ENCODE measurements at regions not wholly inside any gene's neighbourhood (a gene's known extent, or its start where the extent isn't known, plus 50 kb on each side); places are given as distances from the start of the nearest gene placed in this dataset.

GRCh38 chr2:179355881-179356280, 91.2 kb upstream of the SESTD1 start:
- no peaks in the 10 kb centered on the region for H3K36me3 ChIP-seq
- H3K9me3 ChIP-seq, result no peaks in the 10 kb centered on the region
- H3K4me1 ChIP-seq, result no peaks in the 10 kb centered on the region
- no peak overlapping the region for H3K27ac ChIP-seq
- no peak overlapping the region for H3K4me3 ChIP-seq
- DNase-seq (ENCODE audit: low spot score in 2 of 2), result no peak
- no peaks in the 10 kb centered on the region for H3K27me3 ChIP-seq
- TF ChIP-seq POLR2A (IDR thresholded peaks at IDR 0.05) (no peak), POLR2AphosphoS5 (IDR thresholded peaks at IDR 0.05) (no peak)
- TF ChIP-seq, protein P1, sequence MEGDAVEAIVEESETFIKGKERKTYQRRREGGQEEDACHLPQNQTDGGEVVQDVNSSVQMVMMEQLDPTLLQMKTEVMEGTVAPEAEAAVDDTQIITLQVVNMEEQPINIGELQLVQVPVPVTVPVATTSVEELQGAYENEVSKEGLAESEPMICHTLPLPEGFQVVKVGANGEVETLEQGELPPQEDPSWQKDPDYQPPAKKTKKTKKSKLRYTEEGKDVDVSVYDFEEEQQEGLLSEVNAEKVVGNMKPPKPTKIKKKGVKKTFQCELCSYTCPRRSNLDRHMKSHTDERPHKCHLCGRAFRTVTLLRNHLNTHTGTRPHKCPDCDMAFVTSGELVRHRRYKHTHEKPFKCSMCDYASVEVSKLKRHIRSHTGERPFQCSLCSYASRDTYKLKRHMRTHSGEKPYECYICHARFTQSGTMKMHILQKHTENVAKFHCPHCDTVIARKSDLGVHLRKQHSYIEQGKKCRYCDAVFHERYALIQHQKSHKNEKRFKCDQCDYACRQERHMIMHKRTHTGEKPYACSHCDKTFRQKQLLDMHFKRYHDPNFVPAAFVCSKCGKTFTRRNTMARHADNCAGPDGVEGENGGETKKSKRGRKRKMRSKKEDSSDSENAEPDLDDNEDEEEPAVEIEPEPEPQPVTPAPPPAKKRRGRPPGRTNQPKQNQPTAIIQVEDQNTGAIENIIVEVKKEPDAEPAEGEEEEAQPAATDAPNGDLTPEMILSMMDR (IDR thresholded peaks at IDR 0.05), result no peak
- intact Hi-C loops (cut with DNase I; ENCODE audit: low total_unique reads), result no loop called here

- Histone ChIP-seq H3K4me1 (no peaks in the 10 kb centered on the region), H3K36me3 (no peaks in the 10 kb centered on the region), H3K27ac (no peak overlapping the region), H3K27me3 (no peaks in the 10 kb centered on the region), H3K4me3 (no peak overlapping the region), H3K9me3 (no peaks in the 10 kb centered on the region)
- DNase-seq (ENCODE audit: low spot score in 2 of 2), result no peak
- intact Hi-C loops (cut with DNase I; ENCODE audit: low total_unique reads), result no loop called here
- no peak for TF ChIP-seq POLR2A (IDR thresholded peaks at IDR 0.05)
- TF ChIP-seq POLR2AphosphoS5 (IDR thresholded peaks at IDR 0.05), result no peak
- TF ChIP-seq, protein P1 (IDR thresholded peaks at IDR 0.05), result no peak
Measured at GRCh38 chr2:179354739-179355537, 90.3 kb upstream of the SESTD1 start.

- Histone ChIP-seq H3K4me3 (no peak overlapping the region), H3K4me1 (no peaks in the 10 kb centered on the region), H3K27me3 (no peaks in the 10 kb centered on the region), H3K27ac (no peak overlapping the region), H3K9me3 (no peaks in the 10 kb centered on the region), H3K36me3 (no peaks in the 10 kb centered on the region)
- intact Hi-C loops (cut with DNase I; ENCODE audit: low total_unique reads), result no loop called here
- DNase-seq (ENCODE audit: low spot score in 2 of 2), result no peak
- TF ChIP-seq POLR2A (IDR thresholded peaks at IDR 0.05), result no peak
- TF ChIP-seq, protein P1 (IDR thresholded peaks at IDR 0.05), result no peak
- TF ChIP-seq POLR2AphosphoS5 (IDR thresholded peaks at IDR 0.05), result no peak
Measured at GRCh38 chr2:179354296-179354695, 89.7 kb upstream of the SESTD1 start.

DNA sequence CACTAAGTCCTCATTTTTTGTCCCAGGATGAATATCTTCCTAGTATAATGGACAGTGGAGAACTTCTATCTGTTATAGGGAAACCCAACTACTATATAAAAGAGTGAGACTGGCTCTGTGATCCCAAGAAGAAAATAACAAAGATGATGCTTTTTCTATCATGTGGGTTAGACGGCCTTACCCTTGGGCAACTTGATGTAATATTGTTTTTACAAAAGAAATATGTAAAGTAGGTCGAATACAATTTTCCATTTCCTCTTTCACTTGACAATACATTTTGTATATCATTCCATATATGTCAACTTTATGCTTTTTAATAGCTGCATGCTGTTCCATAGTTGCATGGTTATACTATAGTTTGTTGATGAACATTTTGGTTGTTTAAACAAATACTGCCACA, 87.5 kb upstream of the SESTD1 start:
- Histone ChIP-seq H3K4me3 (no peak overlapping the region), H3K27ac (no peak overlapping the region), H3K36me3 (no peaks in the 10 kb centered on the region), H3K4me1 (no peaks in the 10 kb centered on the region), H3K9me3 (no peaks in the 10 kb centered on the region), H3K27me3 (no peaks in the 10 kb centered on the region)
- intact Hi-C loops (cut with DNase I; ENCODE audit: low total_unique reads), result no loop called here
- TF ChIP-seq POLR2A (IDR thresholded peaks at IDR 0.05) (no peak), POLR2AphosphoS5 (IDR thresholded peaks at IDR 0.05) (no peak)
- TF ChIP-seq, protein P1 (IDR thresholded peaks at IDR 0.05), result no peak
- DNase-seq (ENCODE audit: low spot score in 2 of 2), result no peak

GRCh38 chr2:179351057-179351456, 86.4 kb upstream of the SESTD1 start:
- Histone ChIP-seq H3K36me3 (no peaks in the 10 kb centered on the region), H3K27ac (no peak overlapping the region), H3K9me3 (no peaks in the 10 kb centered on the region), H3K4me3 (no peak overlapping the region), H3K27me3 (no peaks in the 10 kb centered on the region), H3K4me1 (no peaks in the 10 kb centered on the region)
- intact Hi-C loops (cut with DNase I; ENCODE audit: low total_unique reads), result no loop called here
- no peak for DNase-seq (ENCODE audit: low spot score in 2 of 2)
- no peak for TF ChIP-seq POLR2A (IDR thresholded peaks at IDR 0.05)
- TF ChIP-seq, protein P1 (IDR thresholded peaks at IDR 0.05), result no peak
- TF ChIP-seq POLR2AphosphoS5 (IDR thresholded peaks at IDR 0.05), result no peak
